Spinal cord (tissue), 9 donors: ENCODE measurements at regions not wholly inside any gene's neighbourhood (a gene's known extent, or its start where the extent isn't known, plus 50 kb on each side); places are given as distances from the start of the nearest gene placed in this dataset.

Source experiments
- DNase-seq, 6 donors: peaks; one replicate each; pipeline versions ENCODE4 v3.0.0 to v3.0.0-alpha.2; 2013 to 2015; ENCODE audit warnings: low spot score in 6 of 6, low read depth in 4 of 6
- H3K27ac ChIP-seq: one replicate; pipeline ENCODE4 v1.5.1; 2013; ENCODE audit warnings: low read depth, low read length, control low read depth
- H3K27me3 ChIP-seq: one replicate; pipeline ENCODE4 v1.6.1; 2013; ENCODE audit warnings: low read length; ENCODE audit not compliant: control insufficient read depth, insufficient read depth
- H3K36me3 ChIP-seq: one replicate; pipeline ENCODE4 v1.6.1; 2013; ENCODE audit warnings: low read length; ENCODE audit not compliant: control insufficient read depth, insufficient read depth
- H3K4me1 ChIP-seq: one replicate; pipeline ENCODE4 v1.6.1; 2013; ENCODE audit warnings: low read length; ENCODE audit not compliant: control insufficient read depth, insufficient read depth
- H3K4me3 ChIP-seq: one replicate; pipeline ENCODE4 v1.5.1; 2013; ENCODE audit warnings: low read depth, low read length, control low read depth
- H3K9me3 ChIP-seq: one replicate; pipeline ENCODE4 v1.6.1; 2013; ENCODE audit warnings: low read length; ENCODE audit not compliant: control insufficient read depth, insufficient read depth
- WGBS: methylation state at CpG from one replicate; pipeline ENCODE4 v1.1.5; 2013; ENCODE audit warnings: missing lambda C conversion rate; ENCODE audit not compliant: insufficient coverage; 5-methylcytosine and 5-hydroxymethylcytosine counted together
- donor health status: healthy.

DNA sequence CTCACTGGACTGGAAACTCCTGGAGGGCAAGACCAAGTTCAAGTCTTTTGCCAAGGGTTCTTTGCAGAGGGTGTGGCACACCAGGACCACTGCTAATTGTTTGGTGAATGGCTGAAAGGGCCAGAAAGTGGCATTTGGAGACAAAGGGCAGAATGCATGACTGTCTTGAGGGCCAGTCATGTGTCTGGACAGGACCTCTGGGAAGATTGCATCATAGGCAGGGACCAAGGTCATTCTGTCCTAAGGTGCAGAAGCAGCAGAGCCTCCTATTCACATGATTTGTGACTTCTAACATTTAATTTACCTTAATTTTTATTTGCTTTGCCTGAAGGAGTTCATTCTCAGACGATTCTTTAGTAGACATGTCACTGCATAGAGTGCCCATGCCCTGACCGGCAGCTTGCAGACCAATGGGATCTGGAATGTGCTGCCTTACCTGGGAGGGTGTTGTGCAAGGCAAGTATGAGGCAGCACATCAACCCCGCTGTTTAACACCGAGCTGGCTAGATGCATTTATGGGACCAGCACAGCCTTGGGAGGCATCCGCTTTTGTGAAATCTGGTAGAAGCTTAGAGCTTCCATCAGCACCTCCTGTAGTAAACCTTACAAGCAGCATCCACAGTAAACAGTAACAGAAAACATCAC is 62.3 kb upstream of the MAF start:
- WGBS: 94% methylated on average over 5 of the region's 5 CpGs
- Histone ChIP-seq H3K36me3 (no peaks in the 10 kb centered on the region), H3K4me1 (no peaks in the 10 kb centered on the region)

DNA sequence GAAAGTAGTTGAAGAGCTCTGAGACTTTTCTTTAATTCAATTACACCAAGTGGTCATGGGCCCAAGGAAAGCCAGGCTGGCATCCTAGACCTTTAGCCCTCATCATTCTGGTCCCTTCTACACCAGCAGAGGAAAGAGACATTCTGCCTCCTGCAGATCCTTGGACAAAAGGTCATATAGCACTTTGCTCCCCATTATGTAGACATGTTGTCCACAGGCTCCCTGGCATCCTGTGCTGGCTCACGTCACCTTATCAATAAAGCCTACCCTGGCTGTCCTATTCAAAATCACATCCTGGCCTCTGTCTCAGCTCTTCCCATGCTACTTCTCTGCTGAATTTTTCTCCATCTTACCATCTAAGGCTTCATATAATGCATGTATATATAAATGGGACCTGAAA is 61.6 kb upstream of the MAF start:
- 50% methylated on average over 1 of the region's 1 CpG for WGBS
- no peaks in the 10 kb centered on the region for H3K27me3 ChIP-seq
- no peaks in the 10 kb centered on the region for H3K36me3 ChIP-seq
- no peaks in the 10 kb centered on the region for H3K4me1 ChIP-seq
- no peak for DNase-seq
- H3K9me3 ChIP-seq: no peaks in the 10 kb centered on the region
- no peak overlapping the region for H3K4me3 ChIP-seq
- H3K27ac ChIP-seq: no peak overlapping the region

More for the DNA sequence above, 62.3 kb upstream of the MAF start:
- no peak overlapping the region for H3K4me3 ChIP-seq
- DNase-seq: no peak
- no peaks in the 10 kb centered on the region for H3K9me3 ChIP-seq
- no peaks in the 10 kb centered on the region for H3K27me3 ChIP-seq
- H3K27ac ChIP-seq: no peak overlapping the region

DNA sequence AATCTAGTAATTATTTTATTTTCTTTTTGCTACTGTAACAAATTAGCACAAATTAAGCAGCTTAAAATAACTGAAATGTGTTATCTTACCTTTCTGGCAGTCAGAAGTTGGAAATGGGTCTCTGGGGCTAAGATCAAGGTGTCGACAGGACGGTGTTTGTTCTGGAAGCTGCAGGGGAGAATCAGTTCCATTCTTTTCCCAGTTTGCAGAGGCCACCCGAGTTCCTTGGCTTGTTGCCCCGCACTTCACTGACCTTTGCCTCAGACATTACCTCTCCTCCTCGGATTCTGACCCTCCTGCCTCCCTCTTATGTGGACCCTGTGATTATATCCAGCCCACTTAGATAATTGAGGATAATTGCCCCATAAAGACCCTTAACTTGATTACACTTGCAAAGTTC is 61.0 kb upstream of the MAF start:
- Histone ChIP-seq H3K9me3 (no peaks in the 10 kb centered on the region), H3K36me3 (no peaks in the 10 kb centered on the region), H3K27me3 (no peaks in the 10 kb centered on the region), H3K4me3 (no peak overlapping the region), H3K27ac (no peak overlapping the region), H3K4me1 (no peaks in the 10 kb centered on the region)
- 82% methylated on average over 5 of the region's 5 CpGs for WGBS
- DNase-seq: no peak

DNA sequence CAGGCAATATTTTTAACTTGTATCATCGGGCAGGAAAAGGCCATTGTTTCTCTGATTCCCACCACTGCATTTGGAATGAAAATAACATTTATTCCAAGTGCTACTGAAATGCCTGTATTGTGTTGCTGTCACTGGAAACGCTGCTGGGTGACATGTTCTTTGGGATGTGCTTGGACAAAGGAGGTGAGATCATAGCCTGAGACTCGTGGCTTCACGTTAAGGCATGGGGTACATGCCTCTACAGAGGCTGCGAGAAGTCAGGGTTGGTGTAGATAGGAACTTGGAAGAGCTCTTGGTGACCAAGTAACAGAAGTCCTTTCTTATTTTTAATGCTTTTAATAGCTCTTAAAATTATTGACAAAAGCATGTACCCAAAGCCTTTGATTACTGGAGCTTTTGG is 58.8 kb upstream of the MAF start:
- peak in 1 of 6 donors; percentile 9 for DNase-seq
- no peaks in the 10 kb centered on the region for H3K9me3 ChIP-seq
- WGBS: 34% methylated on average over 2 of the region's 5 CpGs
- no peaks in the 10 kb centered on the region for H3K4me1 ChIP-seq
- no peaks in the 10 kb centered on the region for H3K36me3 ChIP-seq
- H3K4me3 ChIP-seq: no peak overlapping the region
- H3K27ac ChIP-seq: no peak overlapping the region
- no peaks in the 10 kb centered on the region for H3K27me3 ChIP-seq

DNA sequence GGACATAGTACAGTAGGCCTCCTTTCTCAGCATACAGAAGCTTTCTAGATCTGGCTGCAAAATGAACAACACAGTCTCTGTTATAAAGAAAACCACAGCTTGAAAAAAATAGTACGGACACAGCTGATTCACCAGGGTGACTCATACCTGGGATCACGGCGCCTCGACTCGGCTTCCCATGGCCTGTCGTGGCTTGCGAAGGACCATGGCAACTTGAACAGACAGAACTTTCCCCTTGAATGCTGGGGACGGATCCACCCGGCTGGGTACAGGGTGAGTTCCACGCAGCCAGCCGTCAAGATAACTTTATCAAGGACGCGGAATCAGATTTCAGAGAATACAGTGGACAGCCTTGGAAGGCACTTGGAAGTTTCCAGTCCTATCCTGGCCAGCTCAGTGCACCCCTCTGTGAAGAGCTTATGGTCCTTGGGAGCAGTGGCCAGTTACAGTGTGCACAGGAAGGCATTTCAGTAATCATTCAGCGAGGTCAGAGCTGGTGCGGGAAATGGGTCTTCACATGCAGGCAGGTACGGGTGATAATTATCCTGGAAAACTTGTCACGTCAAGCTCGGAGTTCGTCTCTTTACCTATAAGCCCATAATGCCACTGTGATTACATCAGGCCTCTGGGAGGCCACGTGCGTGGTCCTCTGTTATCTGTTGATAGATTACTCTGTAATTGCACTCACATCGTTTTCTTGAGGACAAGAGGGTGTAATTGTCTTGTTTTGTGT is 57.9 kb upstream of the MAF start:
- Histone ChIP-seq H3K27me3 (no peaks in the 10 kb centered on the region), H3K27ac (no peak overlapping the region), H3K4me3 (no peak overlapping the region), H3K9me3 (no peaks in the 10 kb centered on the region), H3K36me3 (no peaks in the 10 kb centered on the region), H3K4me1 (peaks cover 3% of the 10 kb centered on the region)
- no peak for DNase-seq
- WGBS: 88% methylated on average over 19 of the region's 22 CpGs

DNA sequence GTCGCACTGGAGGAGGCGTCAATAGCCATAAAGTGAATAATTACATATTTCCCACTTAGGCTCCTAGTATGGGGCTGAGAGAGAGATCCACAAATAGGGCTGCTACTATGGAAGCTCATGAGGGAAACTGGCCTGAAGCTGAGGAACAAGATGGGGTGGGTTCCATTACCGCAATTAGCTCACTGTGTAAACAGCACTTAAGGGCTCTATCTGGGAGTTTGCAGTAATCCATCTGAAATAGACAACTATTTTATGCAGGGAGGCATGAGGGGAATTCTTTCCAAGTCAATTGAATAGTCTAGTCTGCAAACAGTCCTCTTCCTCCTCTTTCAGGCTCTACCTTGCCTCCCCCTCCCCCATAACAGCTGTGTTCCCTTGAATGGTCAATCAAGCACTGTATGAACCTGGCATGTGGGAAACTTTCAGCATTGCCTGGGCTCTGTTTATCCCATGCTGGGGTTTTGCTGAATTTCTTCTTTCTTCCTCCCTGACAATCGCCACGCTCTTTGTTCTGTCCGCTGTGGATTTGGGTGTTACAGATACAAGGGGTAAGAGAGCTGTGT is 56.1 kb upstream of the MAF start:
- Histone ChIP-seq H3K27me3 (no peaks in the 10 kb centered on the region), H3K9me3 (no peaks in the 10 kb centered on the region), H3K4me1 (peaks cover 6% of the 10 kb centered on the region), H3K4me3 (no peak overlapping the region), H3K36me3 (no peaks in the 10 kb centered on the region), H3K27ac (no peak overlapping the region)
- peak in 2 of 6 donors; percentile 11 to 68 for DNase-seq
- WGBS: 67% methylated on average over 1 of the region's 6 CpGs

DNA sequence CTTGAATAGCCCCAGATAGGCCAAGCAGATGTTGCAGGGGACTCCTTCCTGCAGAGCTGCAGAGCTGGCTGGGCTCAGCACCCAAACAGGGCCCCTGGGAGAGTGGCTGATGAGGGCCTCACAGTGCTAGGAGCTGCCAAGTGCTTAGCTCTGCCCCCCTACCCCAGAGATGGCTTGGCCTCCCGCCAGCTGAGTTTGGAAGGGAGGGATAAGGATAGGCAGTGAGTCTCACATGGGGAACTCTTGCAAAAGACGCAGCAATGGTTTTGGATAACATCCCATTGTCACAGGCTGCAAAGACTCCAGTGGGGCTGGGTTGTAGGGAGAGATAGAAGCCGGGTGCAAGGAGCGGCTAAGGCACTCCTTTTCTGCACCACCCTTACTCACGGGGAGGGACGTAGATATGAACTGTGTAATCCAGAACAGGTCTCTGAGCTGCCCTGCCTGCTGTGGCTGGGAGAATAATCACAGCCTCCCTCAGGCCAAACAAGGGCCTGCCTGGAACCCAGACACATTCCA is 52.9 kb upstream of the MAF start:
- peak in 4 of 6 donors; percentile 39 to 90 (median 60) for DNase-seq
- no peaks in the 10 kb centered on the region for H3K36me3 ChIP-seq
- no peak overlapping the region for H3K4me3 ChIP-seq
- no peaks in the 10 kb centered on the region for H3K9me3 ChIP-seq
- peaks cover 11% of the 10 kb centered on the region for H3K4me1 ChIP-seq
- WGBS: 47% methylated on average over 2 of the region's 6 CpGs
- no peaks in the 10 kb centered on the region for H3K27me3 ChIP-seq
- H3K27ac ChIP-seq: no peak overlapping the region

DNA sequence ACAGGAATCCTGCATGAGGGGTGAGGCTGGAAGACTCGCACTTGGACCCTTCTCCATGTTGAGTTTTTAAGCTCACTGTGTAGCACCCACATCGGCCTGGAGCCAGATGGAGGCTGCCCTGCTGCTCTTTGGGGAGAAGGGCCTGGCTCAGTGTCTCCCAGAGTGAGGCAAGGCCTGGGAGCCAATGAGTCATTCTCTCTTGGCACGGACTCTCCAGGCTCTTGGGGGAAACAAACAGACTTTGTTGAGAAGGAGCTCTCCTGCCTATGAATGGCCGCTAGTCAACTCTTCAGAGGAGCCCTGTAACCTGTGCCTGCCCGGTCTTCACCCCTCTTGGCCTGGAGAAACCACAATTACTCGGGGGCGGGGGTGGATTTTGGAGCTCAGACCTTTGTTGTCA is 50.8 kb upstream of the MAF start:
- 79% methylated on average over 7 of the region's 7 CpGs for WGBS
- no peak overlapping the region for H3K4me3 ChIP-seq
- no peaks in the 10 kb centered on the region for H3K9me3 ChIP-seq
- DNase-seq: peak in 1 of 6 donors; percentile 52
- H3K4me1 ChIP-seq: peaks cover 11% of the 10 kb centered on the region
- no peak overlapping the region for H3K27ac ChIP-seq
- H3K27me3 ChIP-seq: no peaks in the 10 kb centered on the region
- H3K36me3 ChIP-seq: no peaks in the 10 kb centered on the region
